LNCAP (cell line): ENCODE measurements at regions not wholly inside any gene's neighbourhood (a gene's known extent, or its start where the extent isn't known, plus 50 kb on each side); places are given as distances from the start of the nearest gene placed in this dataset.

Experiments used
- TF ChIP-seq, protein P1 (sequence below): fragments of 450-650 bp; IDR thresholded peaks from 2 replicates; pipeline ENCODE4 v1.5.1; 2017; ENCODE audit warnings: mild to moderate bottlenecking

DNA sequence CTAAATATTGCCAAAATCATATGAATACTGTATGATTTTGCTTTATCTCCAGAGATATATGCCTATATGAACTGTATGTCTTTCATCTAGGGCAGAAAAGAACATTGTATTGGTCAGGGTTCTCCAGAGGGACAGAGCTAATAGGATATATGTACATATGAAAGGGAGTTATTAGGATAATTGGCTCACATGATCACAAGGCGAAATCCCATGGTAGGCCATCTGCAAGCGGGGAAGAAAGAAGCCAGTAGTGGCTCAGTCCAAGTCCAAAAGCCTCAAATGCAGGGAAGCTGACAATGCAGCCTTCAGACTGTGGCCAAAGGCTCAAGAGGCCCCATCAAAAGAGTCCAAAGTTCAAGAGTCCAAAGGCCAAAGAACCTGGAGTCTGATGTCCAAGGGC, 209.9 kb downstream of the RNF144A start:
- TF ChIP-seq, protein P1, sequence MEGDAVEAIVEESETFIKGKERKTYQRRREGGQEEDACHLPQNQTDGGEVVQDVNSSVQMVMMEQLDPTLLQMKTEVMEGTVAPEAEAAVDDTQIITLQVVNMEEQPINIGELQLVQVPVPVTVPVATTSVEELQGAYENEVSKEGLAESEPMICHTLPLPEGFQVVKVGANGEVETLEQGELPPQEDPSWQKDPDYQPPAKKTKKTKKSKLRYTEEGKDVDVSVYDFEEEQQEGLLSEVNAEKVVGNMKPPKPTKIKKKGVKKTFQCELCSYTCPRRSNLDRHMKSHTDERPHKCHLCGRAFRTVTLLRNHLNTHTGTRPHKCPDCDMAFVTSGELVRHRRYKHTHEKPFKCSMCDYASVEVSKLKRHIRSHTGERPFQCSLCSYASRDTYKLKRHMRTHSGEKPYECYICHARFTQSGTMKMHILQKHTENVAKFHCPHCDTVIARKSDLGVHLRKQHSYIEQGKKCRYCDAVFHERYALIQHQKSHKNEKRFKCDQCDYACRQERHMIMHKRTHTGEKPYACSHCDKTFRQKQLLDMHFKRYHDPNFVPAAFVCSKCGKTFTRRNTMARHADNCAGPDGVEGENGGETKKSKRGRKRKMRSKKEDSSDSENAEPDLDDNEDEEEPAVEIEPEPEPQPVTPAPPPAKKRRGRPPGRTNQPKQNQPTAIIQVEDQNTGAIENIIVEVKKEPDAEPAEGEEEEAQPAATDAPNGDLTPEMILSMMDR = no peak

DNA sequence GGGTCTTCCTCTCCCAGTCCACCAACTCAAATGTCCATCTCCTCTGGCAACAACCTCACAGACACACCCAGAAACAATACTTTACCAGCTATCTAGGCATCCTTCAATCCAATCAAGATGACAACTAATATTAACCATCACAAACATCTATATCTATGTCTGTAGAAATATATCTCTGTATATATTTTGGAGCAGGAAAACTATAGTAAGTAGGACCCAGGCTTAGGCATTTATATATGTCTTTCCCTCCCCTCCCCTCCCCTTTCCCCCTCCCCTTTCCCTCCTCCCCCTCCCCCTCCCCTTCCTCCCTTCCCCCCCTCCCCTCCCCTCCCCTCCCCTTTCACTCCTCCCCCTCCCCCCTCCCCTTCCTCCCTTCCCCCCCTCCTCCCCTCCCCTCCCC, 210.5 kb downstream of the RNF144A start:
- TF ChIP-seq, protein P1 = no peak

DNA sequence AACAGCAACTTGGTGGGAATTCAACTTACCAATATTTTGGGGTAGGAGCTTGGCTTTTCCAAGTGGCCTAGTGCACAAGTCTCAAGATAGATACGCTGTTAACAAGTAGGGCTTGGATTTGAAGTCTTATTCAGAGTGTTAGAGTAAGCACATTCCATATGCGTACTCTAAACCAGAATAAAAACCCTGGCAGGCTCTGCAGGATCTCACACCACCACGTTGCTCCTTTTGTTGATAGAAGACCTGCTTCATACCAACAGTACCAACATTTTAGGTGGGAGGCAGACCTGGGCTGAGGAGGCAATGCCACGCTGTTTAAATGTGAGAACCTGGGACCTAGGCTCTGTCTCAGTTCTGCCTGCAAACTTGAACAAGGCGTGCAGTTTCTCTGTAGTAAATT, 214.0 kb downstream of the RNF144A start:
- TF ChIP-seq, protein P1 = no peak

DNA sequence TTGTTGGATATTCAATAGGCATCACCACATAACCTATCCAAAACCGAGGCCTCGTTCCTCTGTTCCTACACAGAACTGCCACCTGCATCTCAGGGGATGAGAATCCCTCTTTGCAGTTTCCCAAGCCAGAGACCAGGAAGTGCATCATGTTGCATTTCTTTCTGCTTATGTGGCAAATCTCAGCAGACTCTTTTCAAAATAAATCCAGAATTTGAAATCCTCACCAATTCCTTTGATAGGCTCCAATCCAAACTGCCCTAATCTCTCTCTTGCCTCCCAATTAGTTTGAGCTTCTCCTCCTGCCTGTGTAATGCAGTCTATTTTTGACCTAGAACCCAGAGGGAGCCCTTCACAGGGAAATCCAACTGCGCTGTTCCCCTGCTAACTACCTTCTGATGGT, 215.5 kb downstream of the RNF144A start:
- TF ChIP-seq, protein P1 = no peak

DNA sequence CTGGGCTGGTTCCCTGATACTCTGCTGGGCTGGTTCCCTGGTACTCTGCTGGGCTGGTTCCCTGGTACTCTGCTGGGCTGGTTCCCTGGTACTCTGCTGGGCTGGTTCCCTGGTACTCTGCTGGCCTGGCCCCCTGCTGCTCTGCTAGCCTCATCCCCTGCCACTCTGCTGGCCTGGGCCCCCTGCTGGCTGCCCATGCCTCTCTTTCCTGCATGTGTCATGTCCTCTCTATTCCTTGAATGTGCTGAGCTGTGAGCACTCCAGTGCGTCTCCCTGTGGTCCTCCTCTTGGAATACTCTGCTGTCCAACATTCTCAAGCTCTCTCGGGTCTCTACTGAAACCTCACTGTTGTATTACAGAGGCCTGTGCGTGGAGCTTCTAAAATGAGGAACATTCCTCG, 216.3 kb downstream of the RNF144A start:
- TF ChIP-seq, protein P1 = no peak

DNA sequence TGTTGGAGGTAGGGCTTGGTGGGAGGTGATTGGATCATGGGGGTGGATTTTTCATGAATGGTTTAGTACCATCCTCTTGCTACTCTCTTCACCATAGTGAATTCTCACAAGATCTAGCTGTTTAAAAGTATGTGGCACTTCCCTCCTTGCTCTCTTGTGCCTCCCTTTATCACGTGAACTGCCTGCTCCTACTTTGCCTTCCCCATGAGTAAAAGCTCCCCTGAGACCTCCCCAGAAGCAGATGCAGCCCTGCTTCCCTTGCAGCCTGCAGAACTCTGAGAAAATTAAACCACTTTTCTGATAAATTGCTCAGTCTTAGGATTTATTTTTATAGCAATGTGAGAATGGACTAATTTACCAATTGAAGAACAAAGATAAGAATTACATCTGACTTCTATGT, 223.1 kb downstream of the RNF144A start:
- TF ChIP-seq, protein P1 = no peak

DNA sequence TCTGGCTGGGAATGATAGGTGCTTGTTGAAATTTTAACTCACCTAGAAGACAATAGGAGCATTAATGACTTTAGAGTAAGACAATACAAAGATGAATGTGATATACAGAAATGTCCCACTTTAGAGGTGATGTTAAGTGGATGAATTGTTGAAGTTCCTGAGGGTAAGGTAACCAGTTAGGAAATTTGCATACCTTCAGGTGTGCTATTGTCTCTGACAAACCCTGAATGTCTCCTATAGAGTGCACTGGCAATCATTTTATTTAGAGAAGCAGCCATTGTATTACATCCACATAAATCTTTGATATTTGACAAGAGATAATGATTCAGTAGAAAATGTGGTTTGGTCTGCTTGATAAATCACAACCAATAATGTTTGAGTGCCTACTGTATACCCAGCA, 228.5 kb downstream of the RNF144A start:
- TF ChIP-seq, protein P1 = no peak

DNA sequence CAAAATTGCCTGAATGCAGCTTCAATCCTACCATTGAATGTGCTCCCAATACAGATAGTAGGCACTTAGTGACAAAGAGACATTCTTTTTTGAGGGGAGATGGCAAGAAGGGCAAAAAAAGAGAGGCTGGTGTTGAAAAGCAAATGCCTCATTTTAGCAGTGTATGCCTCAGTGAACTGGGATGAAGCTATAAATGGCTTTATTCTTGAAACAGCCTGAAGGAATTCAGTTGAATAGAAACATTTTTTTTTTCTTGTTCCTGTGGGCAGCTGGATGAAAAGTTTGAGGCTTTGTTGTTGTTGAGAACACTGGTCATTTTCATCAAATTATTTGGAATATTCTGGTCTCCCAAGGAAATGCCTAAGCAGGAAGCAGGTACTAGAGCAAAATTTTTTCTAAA, 228.9 kb downstream of the RNF144A start:
- TF ChIP-seq, protein P1 = no peak
